Activated gamma-delta T cell treated with anti-CD3 and anti-CD28 coated beads, Interleukin-2, amount 50 U/mL, for 16 hours (primary cell): ENCODE measurements at regions not wholly inside any gene's neighbourhood (a gene's known extent, or its start where the extent isn't known, plus 50 kb on each side); places are given as distances from the start of the nearest gene placed in this dataset.

Source experiments
- DNase-seq: peaks from one replicate; pipeline ENCODE4 v3.0.0-alpha.2; 2020; ENCODE audit warnings: low read depth

DNA sequence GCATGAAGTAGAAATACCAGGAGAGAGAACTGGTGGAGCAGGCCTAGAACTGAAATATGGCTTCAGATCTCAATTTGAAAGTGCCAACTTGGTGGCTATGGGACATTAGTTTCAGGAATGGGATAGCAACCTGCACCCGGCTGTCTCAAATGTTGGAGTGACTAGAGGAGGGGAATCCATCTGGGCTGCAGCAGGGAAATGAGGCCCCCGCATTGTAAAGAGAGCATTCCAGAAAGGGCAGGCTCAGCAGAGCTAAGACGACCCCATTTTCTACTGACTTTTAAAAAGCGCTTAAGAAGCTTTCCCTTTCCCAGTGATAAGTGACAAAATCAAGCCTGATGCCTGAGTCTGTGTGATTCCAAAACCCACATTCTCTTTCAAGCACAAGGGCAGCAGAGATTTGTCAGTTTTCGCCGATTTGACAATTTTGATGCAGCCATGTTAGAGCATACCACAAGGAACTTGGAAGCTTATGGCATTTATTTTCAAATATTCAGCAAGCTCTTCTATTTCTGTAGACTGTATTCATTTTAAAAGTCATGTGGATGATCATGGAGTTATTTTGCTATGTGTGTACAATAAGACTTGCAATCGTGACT is 119.8 kb upstream of the ARHGAP28 start:
- no peak for DNase-seq

DNA sequence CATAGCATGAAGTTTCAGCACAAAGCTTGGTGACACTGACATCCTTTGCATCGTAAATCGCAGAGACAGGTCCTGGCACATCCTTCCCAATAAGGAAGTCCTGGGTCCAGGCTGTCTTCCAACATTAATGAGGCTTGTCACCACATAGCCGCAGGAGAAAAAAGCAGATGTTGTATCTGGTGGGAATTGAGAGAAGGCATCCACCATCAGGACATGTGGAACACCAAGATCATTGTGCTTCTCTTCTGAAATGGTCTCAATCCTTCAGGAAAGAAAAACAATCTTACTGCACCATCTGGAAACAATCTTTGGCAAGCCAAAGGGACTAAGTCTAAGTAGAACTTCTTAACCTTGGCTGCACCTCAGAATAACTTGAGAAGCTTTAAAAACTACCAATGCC is 119.0 kb upstream of the ARHGAP28 start:
- DNase-seq = no peak

DNA sequence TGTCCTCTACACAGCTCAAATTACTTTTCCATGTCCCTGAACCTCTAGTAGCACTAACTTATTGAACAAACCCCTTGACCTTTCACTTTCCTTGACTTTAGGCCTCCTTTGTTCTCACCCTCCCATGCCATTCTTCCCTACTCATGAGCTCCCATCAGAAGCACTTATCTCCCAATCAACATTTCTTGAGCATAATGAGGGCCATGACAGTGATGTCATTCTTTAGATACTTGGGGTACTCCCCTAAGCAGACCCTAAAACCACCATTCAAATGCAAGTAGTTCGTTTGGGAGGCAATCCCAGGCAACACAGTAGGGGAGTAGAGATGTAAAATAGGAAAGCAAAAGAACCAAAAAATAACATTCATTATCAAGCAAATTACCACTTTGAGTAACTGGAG is 115.9 kb upstream of the ARHGAP28 start:
- DNase-seq = no peak

DNA sequence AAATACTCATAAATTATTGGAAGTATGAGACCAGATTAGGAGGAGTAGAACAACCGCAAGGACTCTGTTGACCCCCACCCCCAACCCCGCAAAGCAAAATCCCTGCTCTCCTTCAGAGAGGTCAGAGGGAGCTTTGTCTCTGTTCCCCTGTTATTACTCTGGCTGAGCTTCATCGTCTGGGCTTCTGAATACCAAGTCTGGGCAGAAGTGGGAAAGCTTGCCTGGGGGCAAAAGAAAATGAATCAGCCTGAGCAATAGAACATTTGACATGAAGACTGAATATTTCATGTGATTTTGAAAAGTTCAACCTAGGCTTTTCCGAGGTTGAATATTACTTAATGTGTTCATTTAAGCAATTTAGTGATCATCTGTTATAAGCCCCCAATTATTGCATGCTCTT is 114.6 kb upstream of the ARHGAP28 start:
- no peak for DNase-seq

DNA sequence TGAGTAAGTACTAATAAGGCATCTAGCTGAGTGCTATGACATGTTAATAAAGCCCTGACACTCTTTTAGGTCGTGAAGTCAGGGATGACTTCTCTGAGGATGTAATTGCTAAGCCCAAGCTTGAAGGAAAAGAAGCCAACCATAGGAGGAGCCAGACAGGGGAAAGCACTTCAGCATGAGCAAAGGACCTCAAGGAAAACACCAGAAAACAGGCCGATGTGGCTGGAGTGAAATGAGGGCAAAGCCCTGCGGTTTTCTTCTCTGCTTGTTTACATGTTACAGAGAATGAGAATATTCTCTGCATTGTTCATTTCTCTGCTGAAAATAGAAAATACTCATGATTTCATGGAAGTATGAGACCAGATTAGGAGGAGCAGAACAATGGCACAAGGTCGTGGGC is 112.5 kb upstream of the ARHGAP28 start:
- no peak for DNase-seq

DNA sequence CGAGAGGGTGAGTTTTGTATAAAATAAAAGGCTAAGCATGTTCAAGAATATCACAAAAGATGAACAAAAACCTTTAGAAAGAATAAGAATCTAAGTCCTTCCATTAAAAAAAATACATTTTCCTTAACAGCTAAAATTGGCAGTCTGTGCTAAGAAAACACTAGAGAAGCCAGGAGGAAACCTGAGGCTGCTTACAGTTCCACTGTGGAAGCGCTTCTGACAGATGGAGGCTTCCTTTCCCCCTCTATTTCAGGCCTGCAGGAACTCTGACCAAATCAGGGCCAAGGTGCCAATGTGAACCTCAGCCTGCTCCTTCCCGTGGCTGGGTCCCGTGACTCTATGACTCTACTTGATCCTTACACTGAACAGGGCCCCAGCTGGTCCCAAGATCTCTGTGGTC is 108.1 kb upstream of the ARHGAP28 start:
- no peak for DNase-seq

DNA sequence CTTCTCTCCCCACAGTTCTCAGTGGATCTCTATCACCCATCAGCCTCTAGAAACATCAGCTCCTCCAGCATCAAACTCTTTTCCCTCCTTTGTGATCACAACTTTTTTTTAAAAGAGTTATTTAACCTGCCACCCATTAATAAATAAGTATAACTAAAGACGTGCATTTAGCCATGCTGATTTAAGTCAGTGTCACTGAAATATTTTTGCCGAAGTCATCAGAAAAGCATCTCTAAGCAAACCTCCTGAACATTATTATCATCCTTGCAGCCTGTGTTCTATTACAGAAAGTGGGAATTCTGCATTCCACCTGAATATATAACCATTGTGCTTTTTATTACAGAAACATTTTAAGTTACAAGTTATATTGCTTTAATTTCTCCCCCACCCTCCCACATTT is 106.2 kb upstream of the ARHGAP28 start:
- DNase-seq = no peak

DNA sequence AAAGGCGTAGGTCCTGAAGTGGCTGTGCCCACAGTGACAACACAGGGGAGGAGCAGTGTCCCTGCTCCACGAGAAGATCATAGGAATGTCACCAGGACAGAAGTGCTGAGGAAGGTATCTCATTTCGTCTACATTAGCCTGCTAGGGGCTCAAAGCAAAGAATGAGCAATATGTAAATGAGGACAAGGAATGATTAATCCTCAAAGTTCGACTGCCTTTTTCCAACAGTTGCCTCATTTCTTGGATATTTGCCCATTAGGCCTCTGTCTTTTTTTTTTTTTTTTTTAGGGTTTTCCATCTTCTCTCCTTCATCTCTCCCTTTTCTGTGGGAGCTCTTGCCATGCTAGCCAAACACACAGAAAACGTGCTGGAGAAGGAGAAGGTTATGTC is 105.2 kb upstream of the ARHGAP28 start:
- DNase-seq = no peak

DNA sequence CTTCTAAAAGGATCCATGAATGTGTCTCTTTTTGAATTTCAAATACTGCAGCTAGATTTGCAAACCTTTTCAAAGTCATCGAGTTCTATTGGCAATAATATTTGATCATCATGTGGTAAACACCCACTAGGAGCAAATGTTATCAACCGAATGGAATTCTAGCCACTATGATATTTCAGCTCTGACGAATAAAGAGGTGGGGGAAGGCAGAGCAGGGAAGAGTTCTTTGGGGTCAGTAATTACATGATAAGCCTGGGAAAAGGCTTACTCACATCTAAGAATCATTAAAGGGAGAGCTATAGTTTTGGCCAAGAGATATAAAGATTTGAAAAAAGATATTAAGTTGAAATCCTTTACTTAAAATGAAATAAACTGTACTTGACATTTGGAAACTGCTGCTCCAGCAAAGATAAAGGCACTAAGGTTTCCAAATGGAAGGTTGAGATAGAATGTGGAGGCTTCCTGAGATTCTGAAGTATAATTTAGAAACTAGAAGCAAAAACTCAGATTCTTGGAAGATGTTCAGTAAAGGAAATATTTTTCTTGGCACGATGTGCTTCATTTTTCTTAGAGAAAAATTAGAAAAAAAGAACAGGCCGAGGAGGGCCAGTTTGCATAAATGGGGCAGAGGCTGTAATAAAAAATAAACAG is 104.7 kb upstream of the ARHGAP28 start:
- no peak for DNase-seq

DNA sequence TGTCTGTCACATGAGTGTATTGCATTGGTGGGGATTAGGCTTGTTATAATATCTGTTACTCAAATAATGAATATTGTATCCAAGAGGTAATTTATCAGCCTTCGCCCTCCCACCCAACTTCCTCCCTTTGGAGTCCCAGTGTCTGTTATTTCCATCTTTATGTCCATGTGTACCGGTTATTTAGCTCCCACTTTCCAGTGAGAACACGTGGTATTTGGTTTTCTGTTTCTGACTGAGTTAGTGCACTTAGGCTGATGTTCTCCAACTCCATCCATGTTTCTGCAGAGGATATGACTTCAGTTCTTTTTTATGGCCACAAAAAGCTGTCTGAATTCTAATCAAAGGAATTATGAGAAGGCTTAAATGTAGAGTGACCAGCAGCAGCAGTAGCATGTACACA is 104.0 kb upstream of the ARHGAP28 start:
- no peak for DNase-seq

DNA sequence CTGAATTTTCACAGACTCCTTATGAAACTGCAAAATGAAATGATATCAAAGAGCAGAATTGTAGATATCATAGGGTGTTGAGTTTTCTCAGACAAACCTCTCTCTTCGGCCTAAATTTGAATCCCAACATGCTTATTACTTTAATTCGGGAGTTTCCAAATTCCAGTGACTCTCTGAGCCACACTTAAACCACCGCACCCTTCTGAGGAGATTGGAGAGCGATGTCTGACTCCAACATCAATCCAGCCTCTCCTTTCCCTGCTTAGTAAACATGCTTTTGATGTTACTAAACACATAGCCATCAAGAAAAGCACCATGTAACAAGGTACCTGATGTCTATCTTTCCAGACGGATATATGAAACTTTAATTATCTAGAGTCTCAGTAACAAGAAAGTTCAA is 103.1 kb upstream of the ARHGAP28 start:
- no peak for DNase-seq

DNA sequence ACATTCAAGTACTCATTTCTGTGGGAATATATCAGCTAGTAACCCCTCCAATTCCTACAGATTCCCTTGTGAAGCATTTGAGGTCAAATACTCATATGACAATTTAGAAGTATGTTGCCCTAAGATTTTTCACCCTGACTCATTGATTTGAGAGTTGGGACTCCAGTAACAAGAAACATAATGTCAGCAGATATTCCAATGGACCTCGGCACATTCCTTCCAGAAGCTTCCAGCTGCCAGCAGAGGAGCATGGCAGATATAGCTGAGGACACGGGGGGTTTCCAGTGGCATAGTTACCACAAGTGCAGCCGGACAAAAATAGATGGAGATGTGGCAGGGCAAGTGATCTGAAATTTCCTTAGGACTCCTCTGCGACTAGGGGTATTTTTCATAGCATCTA is 101.9 kb upstream of the ARHGAP28 start:
- no peak for DNase-seq

DNA sequence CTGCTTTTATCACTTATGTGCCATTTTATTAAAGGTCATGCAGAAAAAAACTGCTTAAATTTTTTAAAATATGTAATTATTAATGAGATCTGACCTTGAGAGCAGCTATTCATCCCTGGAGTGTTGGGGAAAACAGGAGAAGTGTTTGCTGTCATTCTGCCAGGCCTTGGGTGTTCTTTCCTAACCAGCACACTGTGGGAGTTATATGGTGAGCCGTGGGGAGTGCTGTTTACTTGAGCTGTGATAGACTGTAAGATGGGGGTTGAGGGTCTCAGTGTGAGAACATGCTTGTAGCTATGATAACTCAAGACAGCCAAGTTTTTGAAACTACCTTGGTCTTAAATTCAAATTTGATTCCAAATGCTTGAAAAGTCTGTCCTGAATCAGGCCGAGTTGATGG is 101.3 kb upstream of the ARHGAP28 start:
- no peak for DNase-seq

DNA sequence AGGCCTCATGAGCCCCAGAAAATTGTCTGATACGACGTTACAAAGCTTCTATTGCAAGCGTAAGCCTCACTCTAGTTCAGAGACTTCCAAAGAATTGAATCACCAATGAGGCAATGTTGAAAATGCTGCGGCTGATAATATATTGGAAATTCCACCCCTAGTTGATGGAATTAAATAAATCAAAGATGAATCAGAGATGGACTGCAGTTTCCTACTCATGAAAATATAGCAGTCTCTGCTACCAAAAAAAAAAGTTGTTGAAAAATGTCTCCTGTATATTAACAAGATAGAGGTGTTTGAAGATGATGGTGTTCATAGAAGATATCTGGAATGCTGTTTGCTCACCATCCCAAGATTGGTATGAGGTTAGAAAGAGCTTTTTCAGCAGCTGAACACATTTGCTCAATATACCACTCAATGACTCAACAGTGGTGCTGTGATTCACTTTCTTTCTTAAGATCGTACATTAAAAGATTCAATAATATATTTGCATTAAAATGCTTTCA is 99.8 kb upstream of the ARHGAP28 start:
- no peak for DNase-seq

DNA sequence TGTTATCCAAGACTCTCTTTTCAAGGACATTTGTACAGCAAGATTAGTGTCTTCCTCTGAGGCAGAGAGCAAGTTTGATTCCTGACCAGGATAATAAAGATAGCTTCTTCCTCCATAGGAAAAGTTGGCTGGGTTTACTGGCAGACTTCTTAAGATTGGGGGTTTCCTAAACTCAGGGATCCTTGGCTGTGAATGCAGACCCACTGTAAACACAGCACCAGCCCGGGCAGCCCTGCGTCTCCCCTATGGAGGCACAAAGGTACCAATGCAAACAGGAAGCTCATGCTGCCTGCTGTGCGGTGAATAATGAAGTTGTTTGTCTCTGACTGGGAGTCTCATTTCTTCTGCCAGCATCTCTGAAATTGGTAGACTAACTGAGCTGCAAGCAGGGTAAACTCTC is 96.2 kb upstream of the ARHGAP28 start:
- no peak for DNase-seq

DNA sequence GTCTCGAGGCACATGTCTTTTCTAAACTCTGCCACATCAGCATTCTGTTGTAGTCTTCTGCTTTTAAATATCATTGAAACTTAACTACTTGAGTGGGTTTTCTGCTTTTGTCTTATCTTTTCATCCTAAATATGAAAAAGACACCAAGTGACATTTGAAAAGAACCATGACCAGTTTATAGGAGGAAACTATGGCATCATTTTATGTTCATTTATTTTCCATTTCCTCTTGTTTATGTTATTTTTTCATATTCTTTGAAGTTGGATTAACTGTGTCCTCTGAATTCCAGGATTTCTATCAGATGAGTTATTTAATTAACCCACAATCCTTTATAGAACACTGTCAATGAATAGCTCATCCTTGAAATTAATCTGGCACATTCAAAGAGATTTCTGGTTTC is 93.4 kb upstream of the ARHGAP28 start:
- no peak for DNase-seq

DNA sequence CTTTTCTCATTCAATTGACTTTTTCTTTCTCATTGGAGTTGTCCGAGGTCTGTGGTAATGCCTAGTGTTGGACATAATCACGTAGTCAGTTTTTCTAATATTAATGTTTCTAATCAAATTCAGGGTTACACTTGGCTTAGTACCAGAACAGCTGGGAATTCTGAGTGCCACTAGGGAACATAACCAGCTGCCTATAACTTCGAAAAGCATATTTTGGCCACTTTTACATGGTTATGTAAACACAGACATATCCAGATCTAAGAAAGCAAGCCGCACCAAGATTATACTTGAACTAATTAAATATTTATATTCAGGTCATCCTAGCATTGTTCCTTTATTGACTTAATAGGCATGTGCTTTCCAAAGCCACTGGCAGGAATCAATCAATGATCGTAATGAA is 91.1 kb upstream of the ARHGAP28 start:
- no peak for DNase-seq

DNA sequence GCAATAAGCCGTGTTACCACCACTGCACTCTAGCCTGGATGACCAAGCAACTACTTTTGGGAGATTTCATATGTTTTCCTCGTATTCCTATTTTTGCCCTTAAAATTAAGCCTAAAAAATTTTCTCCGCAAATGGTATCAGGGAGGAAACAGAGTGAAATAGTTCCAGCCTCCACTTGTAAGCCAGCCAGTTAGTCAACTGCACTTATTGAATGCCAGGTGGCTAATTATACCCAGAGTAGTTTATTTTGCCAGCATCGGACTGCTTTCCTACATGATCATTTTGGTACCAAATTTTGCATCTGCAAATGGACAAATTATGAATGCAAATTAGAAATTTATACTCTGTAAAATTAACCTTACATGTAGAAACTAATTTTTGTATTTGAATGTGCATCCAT is 90.2 kb upstream of the ARHGAP28 start:
- DNase-seq = no peak

DNA sequence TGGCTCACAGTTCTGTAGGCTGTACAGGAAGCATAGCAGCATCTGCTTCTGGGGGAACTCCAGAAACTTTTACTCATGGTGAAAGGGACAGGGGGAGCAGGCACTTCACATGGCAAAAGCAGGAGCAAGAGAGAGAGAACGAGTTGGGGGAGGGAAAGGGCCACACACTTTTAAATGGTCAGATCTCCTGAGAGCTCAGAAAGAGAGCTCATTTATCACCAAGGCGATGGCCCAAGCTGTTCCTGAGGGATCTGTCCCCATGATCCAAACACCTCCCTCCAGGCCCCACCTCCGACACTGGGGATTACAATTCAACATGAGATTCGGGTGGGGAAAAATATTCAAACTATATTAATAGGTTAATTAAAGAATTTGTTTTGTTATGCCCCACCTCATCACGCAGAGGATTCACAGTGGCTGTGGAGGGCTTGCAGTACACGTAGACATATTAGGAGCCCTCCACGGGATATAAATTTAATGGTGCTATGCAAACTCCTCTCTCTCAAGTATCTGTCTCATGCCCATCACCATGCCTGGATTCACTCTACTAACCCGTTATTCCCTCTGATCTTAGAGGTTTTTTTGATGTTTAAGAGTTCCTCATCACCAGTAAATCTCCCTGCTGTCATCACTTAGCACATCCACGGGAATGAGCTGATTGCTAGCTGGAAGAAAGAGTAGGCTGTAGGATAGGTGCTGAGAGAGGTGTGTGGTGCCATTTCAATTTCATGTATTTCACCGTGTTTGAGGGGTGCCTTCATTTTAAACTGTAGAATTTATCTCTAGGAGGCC is 84.5 kb upstream of the ARHGAP28 start:
- DNase-seq = no peak

DNA sequence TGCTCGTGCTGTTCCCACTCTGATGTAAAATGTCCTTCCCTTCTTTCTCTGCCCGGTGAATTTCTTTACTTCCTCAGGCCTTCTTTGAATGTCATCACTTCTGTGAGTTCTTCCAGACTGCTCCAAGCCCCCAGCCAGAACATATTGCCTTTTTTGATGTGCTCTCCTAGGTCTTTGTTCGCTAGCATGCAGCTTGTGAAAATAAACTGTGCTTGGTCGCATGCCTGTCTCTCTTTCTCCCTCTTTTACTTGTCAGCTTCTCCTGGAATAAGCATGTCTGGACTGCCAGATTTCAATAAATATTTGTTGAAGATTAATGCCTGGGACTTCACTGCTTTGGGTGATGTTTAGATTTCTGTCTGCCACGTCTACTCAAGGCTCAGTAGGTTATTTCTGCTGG is 82.7 kb upstream of the ARHGAP28 start:
- no peak for DNase-seq

DNA sequence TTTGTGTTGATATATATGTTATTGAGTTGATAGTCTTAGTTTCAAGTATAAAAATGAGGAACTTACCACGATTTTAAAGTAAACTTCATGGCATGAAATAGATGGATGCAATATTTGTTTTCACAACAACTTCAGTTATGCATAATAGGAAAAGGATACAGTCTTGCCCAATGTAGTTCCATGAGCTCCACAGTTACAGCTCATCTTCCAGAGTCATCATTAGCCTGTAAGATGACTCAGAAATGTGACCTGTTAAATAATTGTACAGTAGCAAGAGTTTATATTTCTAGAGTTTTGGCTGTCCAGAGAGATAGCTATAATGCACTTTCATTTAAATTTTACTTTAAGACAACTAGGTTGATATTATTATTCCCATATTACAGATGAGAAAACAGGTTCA is 80.9 kb upstream of the ARHGAP28 start:
- DNase-seq = no peak

DNA sequence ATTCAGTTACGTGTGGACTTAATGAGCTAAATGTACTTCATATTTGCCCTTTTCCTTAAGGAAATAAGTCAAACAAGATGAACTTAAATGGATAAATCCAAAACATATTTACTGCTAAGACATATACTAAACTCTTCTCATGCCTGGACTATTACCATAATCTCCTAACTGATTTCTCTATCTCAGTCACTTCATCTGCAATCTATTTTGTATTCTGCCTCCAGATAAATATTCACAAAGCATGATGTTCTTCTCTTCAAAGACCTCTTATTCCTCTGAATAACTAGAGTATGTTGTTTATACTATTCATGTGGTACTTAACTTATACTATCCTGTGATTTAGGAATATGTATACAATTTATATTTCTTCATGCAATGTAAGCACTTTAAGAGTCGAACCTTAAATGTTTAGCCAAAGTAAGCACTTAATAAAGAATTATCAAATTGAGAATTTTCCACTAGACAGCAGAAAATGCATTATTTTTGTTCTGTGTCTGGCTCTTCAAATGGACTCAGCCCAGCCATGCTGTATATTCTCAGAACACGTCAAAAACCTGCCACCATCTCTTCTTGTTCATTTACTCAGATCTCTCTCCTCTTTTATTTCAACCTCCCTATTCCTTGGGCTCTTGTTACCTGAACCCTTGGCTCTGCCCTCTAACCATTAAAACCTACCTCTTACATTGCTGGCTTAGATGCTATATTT is 79.9 kb upstream of the ARHGAP28 start:
- DNase-seq = no peak

DNA sequence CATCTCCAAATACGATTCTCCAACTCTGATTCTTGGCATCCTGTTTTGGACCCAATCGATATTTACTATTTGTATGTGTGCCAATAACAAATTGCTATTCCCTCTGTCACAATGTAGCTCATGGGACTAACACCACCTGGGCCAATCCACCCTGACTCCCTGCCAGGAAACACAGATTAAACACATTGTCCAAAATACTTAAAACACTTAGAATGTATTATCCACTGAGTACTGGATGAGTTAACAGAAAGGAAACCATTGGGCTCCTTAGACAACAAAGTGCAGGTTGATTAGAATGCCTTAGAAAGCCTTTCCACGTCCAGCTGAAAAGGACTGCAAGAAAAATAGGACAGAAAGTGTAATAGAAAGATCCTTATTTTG is 79.4 kb upstream of the ARHGAP28 start:
- no peak for DNase-seq
